ENCODE measurements at regions not wholly inside any gene's neighbourhood (a gene's known extent, or its start where the extent isn't known, plus 50 kb on each side); places are given as distances from the start of the nearest gene placed in this dataset.
A peak's percentile ranks its signal among the peaks of the same experiment; 100 is the strongest.

- no peak for DNase-seq
Observed at GRCh38 chr2:8480915-8481314, 200.9 kb upstream of the ID2 start.

GRCh38 chr2:8481463-8482009 is 200.3 kb upstream of the ID2 start:
- DNase-seq, result no peak

DNA sequence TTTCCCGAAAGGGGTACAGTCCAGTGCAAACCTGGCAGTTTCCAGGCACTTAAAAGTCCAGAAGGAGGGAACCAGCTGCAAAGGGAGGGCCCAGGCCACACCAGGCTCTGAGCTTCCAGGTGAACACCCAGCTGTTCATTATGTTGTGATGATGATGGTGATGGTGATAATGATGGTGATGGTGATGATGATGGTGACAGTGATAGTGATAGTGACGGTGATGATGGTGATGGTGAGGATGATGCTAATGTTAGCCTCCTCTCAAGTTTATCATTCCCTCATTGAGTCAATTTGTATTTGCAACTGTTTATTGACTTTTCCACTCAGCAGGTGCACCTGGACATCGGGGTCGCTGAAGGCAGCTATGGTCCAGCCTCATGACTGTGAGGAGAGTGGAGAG is 199.4 kb upstream of the ID2 start:
- no peak for DNase-seq

DNA sequence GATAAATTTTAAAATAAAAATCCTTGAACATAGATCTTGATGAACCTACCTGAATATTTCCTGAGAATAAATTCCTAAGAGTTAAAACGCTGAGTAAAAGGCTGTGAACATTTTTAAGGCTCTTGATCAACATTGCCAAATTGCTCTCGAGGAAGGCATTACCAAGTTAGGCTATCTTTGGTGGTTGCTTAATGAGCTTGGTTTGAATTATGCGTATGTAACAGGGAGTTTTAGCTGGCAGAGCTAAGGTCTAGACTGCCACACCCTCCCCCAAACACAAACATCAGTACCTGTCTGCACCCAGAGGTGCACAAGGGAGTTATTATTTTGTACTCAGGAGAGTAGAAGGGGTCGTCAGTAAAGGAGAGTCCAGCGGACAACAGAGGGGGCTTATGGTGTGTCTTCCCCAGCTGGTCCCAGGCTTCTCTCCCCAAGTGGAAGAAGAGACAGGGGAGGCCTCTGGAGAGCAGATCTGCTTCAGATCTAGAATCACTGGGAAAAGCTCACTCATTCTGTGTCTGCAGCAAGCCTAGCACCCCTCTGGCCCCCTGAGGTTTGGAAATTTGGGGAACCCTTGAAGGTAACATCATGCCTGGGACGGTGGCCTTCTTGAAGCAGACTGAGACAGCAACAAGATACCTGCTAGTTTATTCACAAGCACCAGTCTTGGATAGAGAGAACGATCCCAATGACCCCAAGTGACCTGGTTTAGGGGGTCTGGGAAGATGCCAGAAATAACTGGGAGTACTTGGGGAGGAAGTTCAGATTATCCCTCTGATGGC is 197.2 kb upstream of the ID2 start:
- no peak for DNase-seq

- no peak for DNase-seq
Observed at GRCh38 chr2:8485736-8486135, 196.1 kb upstream of the ID2 start.

DNA sequence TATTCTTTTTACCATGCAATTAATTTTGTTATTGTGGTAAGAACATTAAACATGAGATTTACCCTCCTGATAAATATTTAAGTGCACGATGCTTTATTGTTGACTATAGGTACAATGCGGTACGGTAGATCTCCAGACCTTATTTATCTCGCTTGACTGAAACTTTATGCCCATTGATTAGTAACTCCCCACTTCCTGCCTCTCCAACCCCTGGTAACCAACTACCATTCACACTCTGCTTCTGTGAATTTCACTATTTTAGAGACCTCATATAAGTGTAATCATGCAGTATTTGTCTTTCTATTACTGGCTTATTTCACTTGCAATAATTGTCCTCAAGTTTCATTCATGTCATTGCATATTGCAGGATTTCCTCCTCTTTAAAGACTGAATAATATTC is 195.7 kb upstream of the ID2 start:
- no peak for DNase-seq

DNA sequence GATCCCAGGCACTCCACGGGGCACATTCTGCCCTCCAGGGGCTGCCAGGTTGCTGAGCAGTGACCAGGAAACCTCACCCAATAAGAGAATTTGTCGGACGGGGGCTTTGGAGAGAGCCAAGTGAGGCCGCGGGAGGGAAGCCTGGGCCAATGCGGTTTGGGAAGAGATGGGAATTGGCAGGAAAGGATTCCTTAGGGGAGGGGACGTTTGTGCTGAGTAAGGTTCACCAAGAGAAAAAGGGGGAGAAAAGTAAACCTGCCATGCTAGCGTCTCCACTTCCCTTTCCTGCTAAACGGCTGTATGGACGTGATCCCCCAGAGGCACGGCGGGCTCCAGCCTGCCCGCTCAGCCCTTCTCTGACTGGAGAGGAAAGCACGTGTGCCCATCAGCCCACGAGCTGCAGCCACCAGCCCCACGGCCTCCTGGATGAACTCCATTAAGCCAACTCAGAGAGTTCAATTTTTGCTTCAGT is 194.4 kb upstream of the ID2 start:
- DNase-seq, result peak; percentile 13

GRCh38 chr2:8488001-8488738 is 193.7 kb upstream of the ID2 start:
- no peak for DNase-seq

GRCh38 chr2:8489221-8489620 is 192.6 kb upstream of the ID2 start:
- no peak for DNase-seq

- DNase-seq, result no peak
Observed at GRCh38 chr2:8489751-8490150, 192.1 kb upstream of the ID2 start.

DNA sequence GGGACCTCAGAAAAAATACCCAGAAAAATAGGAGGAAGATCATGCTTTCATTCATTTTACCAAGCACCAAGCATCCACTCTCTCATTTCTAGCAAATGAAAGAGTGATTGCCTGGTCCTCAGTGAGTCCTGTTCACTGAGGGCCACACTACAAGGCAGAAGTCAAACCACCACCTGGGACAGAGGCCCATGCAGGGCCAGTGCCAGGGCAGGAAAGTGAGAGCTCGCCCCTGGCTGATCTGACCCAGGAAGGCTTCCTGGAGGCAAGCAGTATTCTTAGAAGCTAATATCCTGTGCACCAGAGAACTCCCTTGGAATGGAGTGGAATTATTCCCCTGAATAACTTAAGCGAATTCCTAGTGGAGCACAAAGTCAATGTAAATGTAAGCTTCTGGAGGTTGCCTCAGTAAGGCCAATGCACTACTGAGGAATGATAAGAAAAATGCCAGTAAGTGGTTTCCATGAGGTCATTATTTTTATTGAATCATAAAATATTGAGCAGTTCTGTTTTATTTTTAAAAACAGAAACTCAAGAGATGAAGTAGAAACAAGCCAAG is 191.6 kb upstream of the ID2 start:
- DNase-seq, result no peak

DNA sequence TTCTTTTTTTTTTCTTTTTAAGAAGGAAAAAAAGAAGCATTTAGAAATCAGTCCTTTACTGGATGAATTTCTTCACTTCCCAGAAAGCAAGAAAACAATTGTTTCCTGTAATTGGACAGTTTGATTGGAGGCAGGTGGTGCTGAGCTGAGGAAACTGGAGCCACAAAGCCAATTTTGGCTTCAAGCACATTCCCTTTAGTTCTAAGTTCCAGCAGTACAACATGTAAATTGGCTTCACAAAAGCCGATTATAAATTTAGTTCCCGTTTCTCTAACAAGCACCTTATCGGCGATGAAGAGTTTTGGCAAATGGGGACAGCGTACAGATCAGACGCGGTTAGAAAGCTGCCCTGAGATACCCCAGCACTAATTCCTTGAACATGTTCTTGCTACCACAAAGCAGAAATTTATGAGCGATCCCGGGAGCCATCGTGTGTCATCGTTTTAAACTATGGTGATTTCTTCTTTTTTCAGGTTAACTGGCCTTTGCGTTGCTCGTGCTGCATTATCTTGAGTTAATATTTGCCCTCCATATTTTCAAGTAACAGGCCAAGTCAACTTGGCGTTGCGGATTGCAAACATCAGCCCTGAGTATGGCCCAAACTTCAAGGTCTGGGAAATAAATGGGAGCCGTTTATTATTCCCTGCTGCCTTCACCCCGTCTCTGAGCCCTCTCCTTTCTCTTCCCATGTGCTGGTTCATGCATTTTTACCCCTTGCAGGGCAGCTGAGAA is 190.4 kb upstream of the ID2 start:
- no peak for DNase-seq

DNA sequence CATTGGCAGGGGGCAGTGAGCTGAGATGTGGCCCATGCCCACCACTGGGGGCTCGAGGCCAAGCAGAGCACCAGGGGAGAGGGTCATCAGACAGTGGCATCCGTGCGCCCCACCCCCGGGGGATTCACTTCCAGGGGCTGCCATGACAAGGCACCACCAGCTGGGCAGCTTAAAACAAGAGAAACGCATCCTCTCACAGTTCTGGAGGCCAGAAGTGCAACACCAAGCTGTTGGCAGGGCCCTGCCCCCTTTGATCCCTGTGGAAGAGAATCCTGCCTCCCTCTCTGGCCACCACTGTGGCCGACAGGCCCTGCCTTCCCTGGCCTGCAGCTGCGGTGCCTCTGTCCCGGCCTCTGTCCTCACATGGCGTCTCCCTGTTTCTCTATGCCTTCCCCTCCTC is 187.7 kb upstream of the ID2 start:
- no peak for DNase-seq

GRCh38 chr2:8494589-8494988 is 187.3 kb upstream of the ID2 start:
- no peak for DNase-seq

DNA sequence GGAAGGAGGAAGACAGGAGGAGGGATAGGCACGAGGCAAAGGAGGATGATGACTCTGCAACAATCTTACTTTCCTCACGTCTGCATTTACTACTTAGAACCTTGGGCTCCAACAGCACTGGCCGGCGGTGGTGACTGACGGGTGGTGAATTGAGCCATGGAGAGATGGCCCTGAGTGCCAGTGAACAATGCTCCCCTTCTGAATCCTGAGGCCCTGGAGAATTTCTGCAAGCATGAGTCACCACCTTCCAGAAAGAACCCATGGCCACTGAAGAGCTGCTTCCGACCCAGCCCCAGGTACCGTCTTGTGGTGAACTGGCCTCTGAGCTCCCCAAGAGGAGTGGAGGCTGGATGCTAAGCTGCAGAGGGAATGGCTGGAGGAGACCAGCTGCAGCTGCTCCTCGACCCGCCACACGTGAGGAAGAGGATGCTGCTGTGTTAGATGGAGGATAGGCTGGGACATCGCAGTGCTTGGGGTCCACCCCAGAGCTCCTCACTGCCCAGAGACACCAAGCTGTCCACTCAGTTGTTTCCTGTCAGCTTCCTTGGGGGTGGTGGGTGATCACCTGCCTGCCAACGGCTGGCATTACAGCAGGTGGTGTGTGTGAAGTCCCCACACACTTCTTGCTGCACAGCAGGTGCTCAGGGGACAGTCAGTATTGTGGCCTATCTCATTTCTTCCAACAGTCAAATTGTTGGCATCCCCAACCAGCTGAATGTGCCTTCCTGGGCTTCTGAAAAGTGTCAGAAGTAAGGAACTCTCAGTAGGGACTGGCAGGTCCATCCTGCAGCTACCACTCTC is 186.5 kb upstream of the ID2 start:
- no peak for DNase-seq

DNA sequence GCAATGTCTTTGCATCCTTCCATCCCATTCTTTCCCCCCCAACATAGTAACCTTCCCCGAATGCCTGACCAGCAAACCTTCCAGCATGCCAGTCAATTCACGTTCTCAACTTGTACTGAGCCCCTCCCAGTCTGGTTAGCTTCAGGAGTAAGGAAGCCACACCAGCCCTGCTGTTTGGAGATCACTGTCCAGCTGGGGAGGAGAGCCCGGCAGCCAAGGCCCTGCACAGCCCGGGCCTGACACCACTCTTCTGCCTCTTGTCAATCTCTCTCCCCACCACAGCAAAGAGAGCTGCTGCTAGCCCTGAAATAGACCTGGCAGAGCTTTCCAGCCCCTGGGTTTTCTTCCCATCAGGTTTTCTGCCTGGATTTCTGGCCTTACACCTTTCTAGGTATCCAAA is 185.8 kb upstream of the ID2 start:
- no peak for DNase-seq

DNA sequence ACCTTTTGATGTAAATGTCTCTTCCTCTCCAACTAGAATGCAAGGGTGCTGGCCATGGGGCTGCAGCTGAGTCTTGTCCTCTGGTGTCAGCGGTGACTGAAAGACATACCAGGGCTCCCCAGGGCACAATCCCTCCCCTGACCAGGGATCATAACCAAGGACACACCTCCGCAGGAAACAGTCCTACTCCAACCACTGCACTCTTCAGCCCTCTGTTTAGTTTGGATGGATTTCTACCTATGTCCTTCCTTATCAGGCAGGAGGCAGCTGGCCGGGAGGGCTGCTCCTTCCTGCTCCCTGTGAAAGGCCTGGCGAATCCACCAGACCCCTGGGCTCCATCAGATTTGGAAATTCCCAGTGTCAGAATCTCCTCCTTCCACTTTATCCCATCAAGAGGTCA is 185.2 kb upstream of the ID2 start:
- DNase-seq, result no peak

DNA sequence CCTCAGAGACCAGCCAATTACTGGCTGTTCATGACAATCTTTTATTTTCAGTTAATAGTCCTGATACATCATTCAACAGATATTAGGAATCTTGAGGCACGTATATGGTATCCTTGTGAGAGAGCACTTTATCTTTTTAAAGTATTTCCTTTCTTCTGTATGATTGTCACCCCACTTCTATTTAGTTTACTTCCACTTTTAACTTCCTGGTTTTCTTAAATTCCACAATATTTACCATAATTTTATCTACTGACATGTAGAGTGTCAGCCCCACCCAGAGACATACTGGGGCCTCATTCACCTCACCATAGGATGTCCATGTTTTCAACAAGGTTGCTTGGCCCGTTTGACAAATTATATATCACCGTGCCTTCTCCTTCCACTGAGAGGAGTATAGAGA is 182.9 kb upstream of the ID2 start:
- DNase-seq, result no peak

DNA sequence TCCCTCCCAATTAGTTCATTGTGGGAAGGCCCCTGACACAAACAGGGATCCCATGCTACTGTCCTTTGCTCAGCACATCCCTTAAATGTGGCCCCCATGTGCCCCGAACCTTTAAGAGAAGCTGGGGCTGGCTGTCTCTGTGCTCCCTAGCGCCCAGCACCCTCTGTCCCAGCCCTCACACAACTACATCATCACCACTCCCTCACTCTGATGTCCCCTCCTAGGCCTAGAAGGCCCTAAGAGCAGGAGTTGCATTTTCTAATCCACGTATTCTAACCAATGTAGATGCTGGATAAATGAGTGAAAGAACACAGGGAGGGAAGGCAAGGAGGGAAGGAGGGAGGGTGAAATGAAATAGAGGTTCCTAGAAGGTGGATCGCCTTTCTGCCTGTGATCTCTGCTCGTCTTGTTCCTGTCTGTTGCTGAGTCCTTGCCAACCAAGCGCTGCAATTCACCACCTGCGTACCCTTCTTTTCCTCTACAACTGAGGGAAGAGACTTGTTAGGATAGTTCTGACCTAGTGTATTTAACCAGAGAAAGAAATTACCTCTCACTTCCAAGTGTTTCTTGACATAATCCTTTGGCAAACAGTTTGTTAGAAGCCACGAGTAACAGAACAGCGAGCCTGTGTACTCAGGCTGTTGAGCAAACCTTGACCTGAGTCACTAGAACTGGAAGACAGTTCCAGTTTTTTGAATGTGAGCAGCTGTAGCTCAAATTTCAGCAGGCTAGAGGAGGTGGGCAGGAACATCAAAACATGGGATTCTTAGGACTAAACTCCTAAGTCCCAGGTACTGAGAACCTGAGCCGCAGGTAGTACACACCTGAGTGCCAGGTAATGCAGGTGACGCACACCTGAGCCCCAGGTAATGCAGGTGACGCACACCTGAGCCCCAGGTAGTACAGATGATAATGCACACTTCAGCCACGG is 181.5 kb upstream of the ID2 start:
- no peak for DNase-seq

DNA sequence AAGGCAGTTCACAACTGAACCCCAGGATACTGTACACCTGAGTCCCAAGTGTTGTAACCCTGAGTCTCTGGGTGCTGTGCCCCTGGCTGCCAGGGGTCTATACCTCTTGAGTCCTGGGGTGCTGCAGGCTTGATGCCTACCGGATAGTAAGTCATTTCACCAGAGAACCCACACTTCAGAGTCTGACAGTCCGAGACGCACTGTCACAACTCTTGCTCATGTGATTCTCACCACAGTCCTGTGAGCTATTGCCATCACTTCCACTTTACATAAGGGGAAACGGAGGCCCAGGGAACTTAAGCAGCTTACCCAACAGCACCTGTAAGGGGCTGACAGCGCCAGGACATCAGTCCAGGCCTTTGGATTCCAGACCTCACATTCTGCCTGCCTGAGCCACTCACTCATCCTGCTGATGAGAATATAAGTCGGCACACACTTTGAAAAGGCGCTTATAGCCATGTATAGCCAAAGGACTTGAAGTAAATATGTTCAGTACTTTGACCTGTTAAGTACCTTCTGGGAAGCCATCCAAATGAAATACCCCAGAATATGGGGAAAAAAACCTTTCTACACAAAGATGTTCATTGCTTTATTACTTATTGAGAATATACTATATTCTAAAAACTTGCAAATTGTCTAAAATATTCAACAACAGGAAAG is 180.7 kb upstream of the ID2 start:
- no peak for DNase-seq

GRCh38 chr2:8502316-8502715 is 179.5 kb upstream of the ID2 start:
- no peak for DNase-seq

Data from activated gamma-delta T cell (primary cell).